Tibial nerve (tissue), 4 donors: ENCODE measurements at regions not wholly inside any gene's neighbourhood (a gene's known extent, or its start where the extent isn't known, plus 50 kb on each side); places are given as distances from the start of the nearest gene placed in this dataset.

Source experiments
- DNase-seq, 2 donors: peaks; one replicate each; pipeline ENCODE4 v3.0.0-alpha.2; 2019; ENCODE audit warnings: low spot score in 2 of 2
- H3K27ac ChIP-seq, 4 donors: fragments of 200-600 bp; sonication (generic) in 3 of 4; one replicate each; pipeline ENCODE4 v1.5.1; 2017 to 2019; ENCODE audit warnings: mild to moderate bottlenecking in 1 of 4
- H3K27me3 ChIP-seq, 2 donors: fragments of 200-600 bp; sonication (generic) in 1 of 2; one replicate each; pipeline versions ENCODE4 v1.5.1 to v1.6.0; 2017 to 2019
- H3K36me3 ChIP-seq, 3 donors: fragments of 200-600 bp; sonication (generic); one replicate each; pipeline ENCODE4 v1.5.1; 2018 to 2019
- H3K4me1 ChIP-seq, 4 donors: fragments of 200-600 bp; sonication (generic) in 3 of 4; one replicate each; pipeline ENCODE4 v1.5.1; 2017 to 2019
- H3K4me3 ChIP-seq, 4 donors: fragments of 200-600 bp; sonication (generic) in 3 of 4; one replicate each; pipeline ENCODE4 v1.5.1; 2017 to 2019; ENCODE audit warnings: mild to moderate bottlenecking in 1 of 4, moderate library complexity in 1 of 4
- H3K9me3 ChIP-seq, 4 donors: fragments of 200-600 bp; sonication (generic) in 3 of 4; one replicate each; pipeline ENCODE4 v1.5.1; 2017 to 2019
- EP300 ChIP-seq, 2 donors: sonication (generic); formaldehyde crosslinking; IDR thresholded peaks; one replicate each; pipeline ENCODE4 v1.6.1; 2017; ENCODE audit warnings: antibody characterized with exemption in 2 of 2, mild to moderate bottlenecking in 1 of 2
- POLR2A ChIP-seq, 2 donors: fragments of 450-650 bp; IDR thresholded peaks; one replicate each; pipeline ENCODE4 v1.6.1; 2017; ENCODE audit warnings: antibody characterized with exemption in 2 of 2, mild to moderate bottlenecking in 2 of 2, moderate library complexity in 2 of 2
- WGBS, 2 donors: methylation state at CpG; one replicate each; pipeline ENCODE4 v1.1.5; 2018; 5-methylcytosine and 5-hydroxymethylcytosine counted together
- TF ChIP-seq, protein P1 (sequence below), 5 experiments: fragments of 200-600 bp in 3 of 5; fragments of 450-650 bp in 2 of 5; sonication (generic) in 3 of 5; IDR thresholded peaks; one replicate each; pipeline ENCODE4 v1.5.1; 2016 to 2019; ENCODE audit warnings: antibody characterized with exemption in 5 of 5, mild to moderate bottlenecking in 3 of 5, moderate library complexity in 2 of 5

DNA sequence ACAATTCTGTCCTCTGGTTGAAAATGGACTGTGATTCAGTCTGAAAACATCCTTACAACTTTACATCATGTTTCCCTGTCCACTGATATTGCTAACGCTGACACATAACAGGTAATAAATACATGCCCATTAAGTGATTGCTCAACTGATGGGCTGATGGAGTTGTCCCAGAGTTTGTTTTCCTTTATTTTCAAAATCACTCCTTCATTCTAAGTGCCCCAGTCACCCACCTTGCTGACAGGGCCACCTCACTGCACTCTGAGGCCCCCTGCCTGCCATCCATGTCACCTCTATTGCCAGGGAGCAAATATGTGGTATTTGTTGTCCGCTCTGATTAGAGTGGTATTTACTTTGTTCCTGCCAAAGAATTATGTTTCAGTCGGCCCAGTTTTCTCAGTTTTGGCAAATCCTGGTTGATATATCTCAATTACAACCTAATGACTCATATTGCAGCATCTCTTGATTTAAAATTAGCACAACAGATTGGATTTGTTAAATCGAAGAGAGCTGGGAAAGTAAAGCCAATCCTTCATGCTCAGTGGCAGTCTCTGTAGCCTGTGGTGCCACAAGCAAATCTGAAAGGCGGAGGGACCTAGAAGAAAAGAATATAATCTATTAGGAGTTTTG is 105.1 kb downstream of the RDH14 start:
- Histone ChIP-seq H3K27me3 (no peaks in the 10 kb centered on the region), H3K4me1 (peaks cover 0 to 14% (median 2%) of the 10 kb centered on the region in 4 donors), H3K36me3 (no peaks in the 10 kb centered on the region), H3K27ac (peak overlapping the region in 2 of 4 donors; percentile 58 to 68), H3K9me3 (no peaks in the 10 kb centered on the region), H3K4me3 (no peak overlapping the region)
- DNase-seq, result no peak
- TF ChIP-seq, protein P1, sequence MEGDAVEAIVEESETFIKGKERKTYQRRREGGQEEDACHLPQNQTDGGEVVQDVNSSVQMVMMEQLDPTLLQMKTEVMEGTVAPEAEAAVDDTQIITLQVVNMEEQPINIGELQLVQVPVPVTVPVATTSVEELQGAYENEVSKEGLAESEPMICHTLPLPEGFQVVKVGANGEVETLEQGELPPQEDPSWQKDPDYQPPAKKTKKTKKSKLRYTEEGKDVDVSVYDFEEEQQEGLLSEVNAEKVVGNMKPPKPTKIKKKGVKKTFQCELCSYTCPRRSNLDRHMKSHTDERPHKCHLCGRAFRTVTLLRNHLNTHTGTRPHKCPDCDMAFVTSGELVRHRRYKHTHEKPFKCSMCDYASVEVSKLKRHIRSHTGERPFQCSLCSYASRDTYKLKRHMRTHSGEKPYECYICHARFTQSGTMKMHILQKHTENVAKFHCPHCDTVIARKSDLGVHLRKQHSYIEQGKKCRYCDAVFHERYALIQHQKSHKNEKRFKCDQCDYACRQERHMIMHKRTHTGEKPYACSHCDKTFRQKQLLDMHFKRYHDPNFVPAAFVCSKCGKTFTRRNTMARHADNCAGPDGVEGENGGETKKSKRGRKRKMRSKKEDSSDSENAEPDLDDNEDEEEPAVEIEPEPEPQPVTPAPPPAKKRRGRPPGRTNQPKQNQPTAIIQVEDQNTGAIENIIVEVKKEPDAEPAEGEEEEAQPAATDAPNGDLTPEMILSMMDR (IDR thresholded peaks at IDR 0.05), result no peak
- TF ChIP-seq POLR2A (IDR thresholded peaks at IDR 0.05) (no peak), EP300 (IDR thresholded peaks at IDR 0.05) (peak in 1 of 2 donors; percentile 5)
- WGBS, 2 donors, result 53 to 57% methylated on average over 5 of the region's 5 CpGs

DNA sequence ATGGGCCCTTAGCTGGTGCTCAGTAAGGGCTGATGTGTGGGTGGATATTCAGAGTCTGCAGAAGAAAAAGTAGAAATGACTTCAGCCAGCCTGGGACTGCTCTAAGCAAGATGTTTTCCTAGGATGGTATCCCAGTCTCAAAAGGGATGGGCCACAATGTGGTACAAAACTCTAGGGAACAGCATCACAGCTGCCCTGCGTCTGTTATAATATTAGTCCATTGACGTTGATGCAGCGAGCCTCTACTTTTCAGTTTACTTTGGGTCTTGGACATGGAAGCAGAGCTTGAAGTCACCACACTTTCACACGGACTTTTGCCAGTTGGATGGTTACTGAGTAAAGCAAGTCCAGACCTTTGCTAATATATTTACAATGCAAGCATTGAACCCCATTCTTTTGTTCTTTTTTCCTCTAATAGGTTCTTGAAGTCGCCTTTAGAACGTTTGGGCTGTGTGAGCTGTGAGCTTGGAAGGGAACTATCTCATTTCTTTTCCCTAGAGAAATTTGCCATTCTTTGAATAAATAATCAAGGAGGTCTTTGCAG is 105.7 kb downstream of the RDH14 start:
- no peaks in the 10 kb centered on the region for H3K27me3 ChIP-seq
- WGBS, 2 donors, result 58 to 66% methylated on average over 6 of the region's 6 CpGs
- H3K36me3 ChIP-seq, result no peaks in the 10 kb centered on the region
- TF ChIP-seq, protein P1 (IDR thresholded peaks at IDR 0.05), result no peak
- TF ChIP-seq EP300 (IDR thresholded peaks at IDR 0.05) (no peak), POLR2A (IDR thresholded peaks at IDR 0.05) (no peak)
- peak overlapping the region in 1 of 4 donors; percentile 1 for H3K27ac ChIP-seq
- H3K9me3 ChIP-seq, result no peaks in the 10 kb centered on the region
- DNase-seq, result no peak
- peaks cover 0 to 14% (median 2%) of the 10 kb centered on the region in 4 donors for H3K4me1 ChIP-seq
- no peak overlapping the region for H3K4me3 ChIP-seq

DNA sequence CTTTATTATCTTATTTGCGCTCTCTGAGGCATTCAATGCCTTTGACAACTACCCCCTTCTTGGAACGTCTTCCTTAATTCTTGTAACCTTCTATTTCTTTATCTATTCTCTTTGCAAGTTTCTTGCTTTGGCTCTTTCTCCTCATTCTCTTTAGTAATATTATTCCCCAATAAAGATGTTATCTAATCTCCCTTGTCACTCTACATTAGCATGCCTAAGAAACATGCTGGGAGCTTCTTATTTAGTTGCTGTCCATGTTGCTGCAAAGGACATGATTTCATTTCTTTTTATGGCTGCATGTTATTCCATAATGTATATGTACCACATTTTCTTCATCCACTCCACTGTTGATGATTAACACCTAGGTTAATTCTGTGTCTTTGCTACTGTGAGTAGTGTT is 113.7 kb downstream of the RDH14 start:
- no peaks in the 10 kb centered on the region for H3K36me3 ChIP-seq
- WGBS, 2 donors, result 93 to 95% methylated on average over 2 of the region's 2 CpGs
- DNase-seq, result no peak
- H3K9me3 ChIP-seq, result no peaks in the 10 kb centered on the region
- H3K27me3 ChIP-seq, result no peaks in the 10 kb centered on the region
- TF ChIP-seq POLR2A (IDR thresholded peaks at IDR 0.05) (no peak), EP300 (IDR thresholded peaks at IDR 0.05) (no peak)
- TF ChIP-seq, protein P1 (IDR thresholded peaks at IDR 0.05), result no peak
- H3K27ac ChIP-seq, result no peak overlapping the region
- H3K4me1 ChIP-seq, result peaks cover 0 to 15% (median 0%) of the 10 kb centered on the region in 4 donors
- H3K4me3 ChIP-seq, result no peak overlapping the region

DNA sequence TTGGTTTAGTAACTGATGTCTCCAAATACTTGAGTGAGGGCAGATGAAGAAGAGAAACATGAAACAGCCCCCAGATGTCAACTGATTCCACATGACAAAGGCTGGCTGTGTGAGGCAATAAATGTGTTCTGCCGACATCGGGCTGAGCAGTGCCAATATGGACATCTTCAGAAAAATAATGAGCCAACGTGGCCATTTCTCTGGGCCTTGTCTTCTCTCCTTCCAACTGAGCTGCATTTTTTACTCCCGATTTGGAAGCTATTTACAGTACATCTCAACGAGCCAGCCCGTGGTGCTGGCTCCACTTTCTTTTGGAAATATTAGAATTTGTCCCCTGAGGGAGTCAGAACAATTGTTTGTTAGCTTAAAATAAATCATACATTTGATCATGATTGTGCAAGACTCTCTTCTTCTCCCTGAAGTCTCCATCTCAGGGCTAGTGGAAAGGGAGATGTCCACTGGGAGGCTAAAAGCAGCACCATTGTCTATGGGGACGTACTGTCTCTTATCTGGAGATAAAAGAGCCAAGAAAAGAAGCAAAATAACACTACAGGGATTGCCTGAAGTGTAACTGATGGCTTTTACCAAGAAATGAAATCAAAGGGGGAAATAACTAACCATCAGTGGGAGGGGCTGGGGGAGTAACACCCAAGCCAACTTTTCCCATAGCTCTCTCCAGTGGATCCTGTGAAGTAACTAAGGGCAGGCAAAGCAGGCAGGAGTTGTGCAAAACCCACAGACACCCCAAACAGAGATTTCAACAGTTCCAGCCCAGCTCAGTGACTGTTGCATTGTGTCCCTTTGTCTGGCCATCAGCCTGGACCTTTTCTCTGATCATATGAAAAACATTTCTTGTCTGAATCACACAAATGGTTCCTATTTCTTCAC is 114.8 kb downstream of the RDH14 start:
- no peak overlapping the region for H3K4me3 ChIP-seq
- TF ChIP-seq EP300 (IDR thresholded peaks at IDR 0.05) (peak in 1 of 2 donors; percentile 53), POLR2A (IDR thresholded peaks at IDR 0.05) (no peak)
- peak; percentile 21 to 62 for DNase-seq
- 51 to 56% methylated on average over 7 of the region's 7 CpGs for WGBS, 2 donors
- H3K4me1 ChIP-seq, result peaks cover 0 to 20% (median 0%) of the 10 kb centered on the region in 4 donors
- H3K9me3 ChIP-seq, result no peaks in the 10 kb centered on the region
- no peaks in the 10 kb centered on the region for H3K27me3 ChIP-seq
- no peaks in the 10 kb centered on the region for H3K36me3 ChIP-seq
- peak overlapping the region in 1 of 4 donors; percentile 34 for H3K27ac ChIP-seq

DNA sequence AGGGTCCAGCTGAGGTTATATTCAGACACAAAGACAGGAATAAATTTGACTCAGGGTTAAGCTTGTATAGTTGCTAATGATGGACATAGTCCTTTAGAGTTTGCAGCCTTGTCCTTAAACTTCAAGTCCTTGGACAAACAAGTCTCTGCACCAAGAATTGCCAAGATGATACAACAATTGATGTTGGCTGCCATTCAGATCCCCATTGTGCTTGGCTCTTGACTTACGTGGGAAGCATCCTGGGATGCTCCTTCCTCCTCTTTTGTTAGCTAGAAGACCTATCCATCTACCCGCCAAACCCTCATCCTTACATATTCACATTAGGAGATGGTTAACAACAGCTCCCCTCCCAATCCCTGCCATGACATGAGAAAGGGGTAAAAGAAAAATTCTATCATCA is 115.6 kb downstream of the RDH14 start:
- DNase-seq, result no peak
- TF ChIP-seq, protein P1 (IDR thresholded peaks at IDR 0.05), result no peak
- TF ChIP-seq POLR2A (IDR thresholded peaks at IDR 0.05) (no peak), EP300 (IDR thresholded peaks at IDR 0.05) (no peak)
- 75 to 78% methylated on average over 2 of the region's 2 CpGs for WGBS, 2 donors
- H3K27me3 ChIP-seq, result no peaks in the 10 kb centered on the region
- H3K27ac ChIP-seq, result peak overlapping the region in 2 of 4 donors; percentile 15 to 23
- no peaks in the 10 kb centered on the region for H3K9me3 ChIP-seq
- H3K4me1 ChIP-seq, result peaks cover 0 to 25% (median 0%) of the 10 kb centered on the region in 4 donors
- H3K4me3 ChIP-seq, result no peak overlapping the region
- H3K36me3 ChIP-seq, result no peaks in the 10 kb centered on the region
